SK-N-SH (cell line): ENCODE measurements at regions not wholly inside any gene's neighbourhood (a gene's known extent, or its start where the extent isn't known, plus 50 kb on each side); places are given as distances from the start of the nearest gene placed in this dataset.

ENCODE experiments used
- CTCF ChIA-PET: fragments of 300-600, 350-600 bp; formaldehyde crosslinking; extraction: SDS; loops from one replicate; lab custom pipeline; 2021; lab: Yijun Ruan, JAX
- POLR2A ChIA-PET: fragments of 350-600 bp; sonication (Branson Sonifier 250); formaldehyde crosslinking; extraction: SDS; loops from one replicate; lab custom pipeline; 2020; ENCODE audit warnings: antibody characterized with exemption, inconsistent platforms; lab: Yijun Ruan, JAX
- DNase-seq: peaks from one replicate; pipeline ENCODE4 v3.0.0; 2012
- H2AFZ ChIP-seq: fragments of 200-600 bp; sonication (generic); 2 replicates; pipeline ENCODE4 v1.8.1; 2016; ENCODE audit warnings: antibody characterized with exemption, mild to moderate bottlenecking, low read depth
- H3F3A ChIP-seq: fragments of 200-600 bp; sonication (generic); replicated peaks from 2 replicates; pipeline ENCODE3; 2016; ENCODE audit warnings: antibody characterized with exemption, mild to moderate bottlenecking; ENCODE audit not compliant: insufficient read depth
- H3K27ac ChIP-seq, 2 experiments: fragments of 200-500 bp in 1 of 2; fragments of 200-600 bp in 1 of 2; sonication (Bioruptor generic) in 1 of 2; sonication (generic), shearing (Covaris generic) in 1 of 2; 2 replicates each; pipeline versions ENCODE4 v1.5.1 to v1.6.1; 2014 to 2016; ENCODE audit warnings: low read depth in 2 of 2, inconsistent platforms in 1 of 2, low read length in 1 of 2, mild to moderate bottlenecking in 1 of 2, mixed read lengths in 1 of 2
- H3K27me3 ChIP-seq: fragments of 200-600 bp; sonication (generic), shearing (Covaris generic); 2 replicates; pipeline ENCODE4 v1.6.1; 2016; ENCODE audit warnings: mixed run types; ENCODE audit not compliant: insufficient read depth
- H3K36me3 ChIP-seq, 2 experiments: fragments of 200-500 bp in 1 of 2; fragments of 200-600 bp in 1 of 2; sonication (Bioruptor generic) in 1 of 2; sonication (generic) in 1 of 2; replicated peaks in 1 of 2; 2 replicates each; pipeline versions ENCODE3 to v1.5.1; 2014 to 2016; ENCODE audit warnings: low read length in 1 of 2, mild to moderate bottlenecking in 1 of 2; ENCODE audit not compliant: insufficient read depth in 2 of 2, control insufficient read depth in 1 of 2
- H3K4me1 ChIP-seq, 2 experiments: fragments of 200-500 bp in 1 of 2; fragments of 200-600 bp in 1 of 2; sonication (Bioruptor generic) in 1 of 2; sonication (generic), shearing (Covaris generic) in 1 of 2; 2 replicates each; pipeline versions ENCODE4 v1.5.1 to v1.6.1; 2014 to 2016; ENCODE audit warnings: low read depth in 1 of 2, low read length in 1 of 2, mixed run types in 1 of 2; ENCODE audit not compliant: insufficient read depth in 2 of 2, control insufficient read depth in 1 of 2
- H3K4me2 ChIP-seq: fragments of 200-600 bp; sonication (generic), shearing (Covaris generic); 2 replicates; pipeline ENCODE4 v1.6.1; 2017; ENCODE audit warnings: mixed run types
- H3K4me3 ChIP-seq, 2 experiments: fragments of 200-500 bp in 1 of 2; fragments of 200-600 bp in 1 of 2; sonication (Bioruptor generic) in 1 of 2; sonication (generic), shearing (Covaris generic) in 1 of 2; 2 replicates each; pipeline versions ENCODE4 v1.5.1 to v1.8.1; 2014 to 2016; ENCODE audit warnings: low read depth in 2 of 2, inconsistent platforms in 1 of 2, low read length in 1 of 2, mild to moderate bottlenecking in 1 of 2, mixed read lengths in 1 of 2, moderate library complexity in 1 of 2
- H3K79me2 ChIP-seq: fragments of 200-600 bp; sonication (generic); 2 replicates; pipeline ENCODE4 v1.8.1; 2017; ENCODE audit warnings: mild to moderate bottlenecking; ENCODE audit not compliant: insufficient read depth
- H3K9ac ChIP-seq: fragments of 200-600 bp; sonication (generic); 2 replicates; pipeline ENCODE4 v1.6.1; 2017; ENCODE audit warnings: mixed run types
- H3K9me2 ChIP-seq: fragments of 200-600 bp; sonication (generic); 2 replicates; pipeline ENCODE4 v1.6.1; 2017; ENCODE audit warnings: mixed run types
- H3K9me3 ChIP-seq: fragments of 200-600 bp; sonication (generic); 2 replicates; pipeline ENCODE4 v1.6.1; 2017; ENCODE audit warnings: mixed run types, mild to moderate bottlenecking, moderate library complexity
- H4K20me1 ChIP-seq: fragments of 200-600 bp; sonication (generic); 2 replicates; pipeline ENCODE4 v1.6.1; 2017; ENCODE audit warnings: mild to moderate bottlenecking, mixed run types; ENCODE audit not compliant: insufficient read depth
- CHD2 ChIP-seq: fragments of 150-350 bp; IDR thresholded peaks from 2 replicates; pipeline ENCODE4 v1.6.1; 2018; ENCODE audit warnings: low read length; ENCODE audit not compliant: partially characterized antibody
- EZH2phosphoT487 ChIP-seq: fragments of 200-600 bp; sonication (generic); IDR thresholded peaks from 2 replicates; pipeline ENCODE4 v1.6.1; 2017; ENCODE audit warnings: low read depth, mixed run types, mild to moderate bottlenecking, antibody characterized with exemption, moderate library complexity, borderline replicate concordance
- FOXJ3 ChIP-seq: sonication (generic); formaldehyde crosslinking; IDR thresholded peaks from 2 replicates; pipeline ENCODE4 v1.5.1; 2020; ENCODE audit warnings: mild to moderate bottlenecking, missing genetic modification reagents
- FOXM1 ChIP-seq: IDR thresholded peaks from 2 replicates; pipeline ENCODE4 v1.4.0; 2012; ENCODE audit warnings: low read depth, mild to moderate bottlenecking
- GABPA ChIP-seq: IDR thresholded peaks from 2 replicates; pipeline ENCODE4 v1.4.0; 2012; ENCODE audit warnings: low read depth, mild to moderate bottlenecking
- IRF3 ChIP-seq: fragments of 150-350 bp; IDR thresholded peaks from 2 replicates; pipeline ENCODE4 v1.6.1; 2016; ENCODE audit warnings: mild to moderate bottlenecking, low read depth, low read length
- MAX ChIP-seq: IDR thresholded peaks from 2 replicates; pipeline ENCODE4 v1.4.0; 2012; ENCODE audit warnings: low read depth
- MXI1 ChIP-seq: IDR thresholded peaks from 2 replicates; pipeline ENCODE4 v1.6.1; 2012; ENCODE audit warnings: mild to moderate bottlenecking, low read depth, low read length, improper control_type of control experiment
- NFIC ChIP-seq: IDR thresholded peaks from 2 replicates; pipeline ENCODE4 v1.4.0; 2012; ENCODE audit warnings: borderline replicate concordance
- NRF1 ChIP-seq: IDR thresholded peaks from 2 replicates; pipeline ENCODE4 v1.6.1; 2012; ENCODE audit warnings: low read depth, mild to moderate bottlenecking, low read length
- PBX3 ChIP-seq: IDR thresholded peaks from 2 replicates; pipeline ENCODE4; 2012
- POLR2AphosphoS5 ChIP-seq: IDR thresholded peaks from 2 replicates; pipeline ENCODE4 v1.6.1; 2012; ENCODE audit warnings: low read depth, low read length
- RCOR1 ChIP-seq: fragments of 150-350 bp; IDR thresholded peaks from 2 replicates; pipeline ENCODE4 v1.6.1; 2017; ENCODE audit warnings: antibody characterized with exemption, low read length
- REST ChIP-seq: IDR thresholded peaks from 2 replicates; pipeline ENCODE4 v1.6.1; 2012; ENCODE audit warnings: mild to moderate bottlenecking, low read depth, low read length, moderate library complexity
- RFX5 ChIP-seq: IDR thresholded peaks from 2 replicates; pipeline ENCODE4 v1.6.1; 2012; ENCODE audit warnings: mild to moderate bottlenecking, improper control_type of control experiment, low read length
- SIN3A ChIP-seq: IDR thresholded peaks from 2 replicates; pipeline ENCODE4 v1.6.1; 2012; ENCODE audit warnings: low read depth, mild to moderate bottlenecking, low read length, moderate library complexity, borderline replicate concordance
- SMC3 ChIP-seq: IDR thresholded peaks from 2 replicates; pipeline ENCODE4 v1.6.1; 2012; ENCODE audit warnings: low read depth, low read length, improper control_type of control experiment
- TAF1 ChIP-seq: IDR thresholded peaks from 2 replicates; pipeline ENCODE4 v1.6.1; 2012; ENCODE audit warnings: low read depth, mild to moderate bottlenecking, low read length, moderate library complexity, borderline replicate concordance
- TCF12 ChIP-seq: IDR thresholded peaks from 2 replicates; pipeline ENCODE4 v1.4.0; 2012
- YY1 ChIP-seq: IDR thresholded peaks from 2 replicates; pipeline ENCODE4 v1.4.0; 2012; ENCODE audit warnings: low read depth, mild to moderate bottlenecking
- WGBS: methylation state at CpG from one replicate; pipeline ENCODE4 v1.1.6; 2017; ENCODE audit warnings: low lambda C conversion rate; 5-methylcytosine and 5-hydroxymethylcytosine counted together

GRCh38 chr11:134750619-134751018, 338.6 kb upstream of the B3GAT1 start:
- Histone ChIP-seq H3K79me2 (no peaks in the 10 kb centered on the region), H3K9ac (no peak overlapping the region), H3K9me3 (no peaks in the 10 kb centered on the region; the same call in 1 of the 2 replicates), H3K4me2 (no peak overlapping the region), H3K36me3 (no peaks in the 10 kb centered on the region), H4K20me1 (no peaks in the 10 kb centered on the region), H3K9me2 (no peaks in the 10 kb centered on the region), H3F3A (no peaks in the 10 kb centered on the region), H3K4me1 (no peaks in the 10 kb centered on the region), H3K4me3 (no peak overlapping the region), H3K27me3 (no peaks in the 10 kb centered on the region), H2AFZ (no peak overlapping the region), H3K27ac (no peak overlapping the region)
- TF ChIP-seq CHD2: no peak
- TF ChIP-seq SIN3A: no peak
- TF ChIP-seq MXI1: no peak
- TF ChIP-seq YY1: no peak
- TF ChIP-seq RCOR1: no peak
- no peak for TF ChIP-seq EZH2phosphoT487
- TF ChIP-seq SMC3: no peak
- TF ChIP-seq IRF3: no peak
- TF ChIP-seq FOXJ3: no peak
- no peak for TF ChIP-seq NRF1
- TF ChIP-seq GABPA: no peak
- ChIA-PET CTCF (interaction anchor here (1.7 kb wide), 1 partner anchor 9 kb away, joined by 3 read pairs; no protein-coding TSS in a partner anchor), POLR2A (no interaction called here)
- 0% methylated on average over 2 of the region's 2 CpGs for WGBS
- no peak for DNase-seq

DNA sequence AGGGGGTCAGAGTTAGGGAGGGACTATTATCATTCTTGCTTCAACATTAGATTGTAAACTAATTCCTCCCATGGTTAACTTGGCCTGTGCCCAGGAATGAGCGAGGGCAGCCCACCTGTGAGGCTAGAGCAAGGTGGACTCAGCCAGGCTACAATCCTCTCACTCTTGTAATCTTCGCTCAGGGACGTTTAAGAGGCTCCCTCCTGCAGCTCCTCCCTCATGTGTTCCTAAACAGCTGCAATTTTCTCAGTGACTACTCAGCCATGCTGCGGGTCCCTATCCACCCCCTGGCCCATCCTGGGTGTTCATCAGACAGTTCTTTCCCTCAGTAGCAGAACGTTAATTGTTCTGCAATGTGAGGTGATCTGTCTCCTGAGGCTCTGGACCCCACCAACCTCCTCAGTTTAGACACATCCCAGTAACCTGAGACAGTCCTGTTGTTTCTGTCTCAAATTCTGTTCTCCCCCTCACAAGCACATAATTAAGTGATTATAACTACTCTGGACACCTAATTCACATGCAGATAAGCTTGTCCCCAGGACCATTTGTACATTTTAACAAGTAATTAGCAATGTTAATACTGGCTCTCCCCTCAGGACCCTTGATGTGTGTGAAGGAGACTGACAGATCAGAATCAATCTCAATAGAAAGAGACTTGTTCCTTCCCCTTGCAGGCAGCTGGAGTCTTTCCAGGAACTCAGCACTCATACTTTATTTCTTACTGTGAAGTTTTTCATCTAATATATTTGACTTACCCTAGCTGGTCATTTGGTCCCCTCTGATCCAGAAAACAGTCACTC, 337.2 kb upstream of the B3GAT1 start:
- POLR2A ChIA-PET: no interaction called here
- WGBS: 5% methylated on average over 4 of the region's 5 CpGs
- Histone ChIP-seq H3K79me2 (no peaks in the 10 kb centered on the region), H3K9me3 (no peaks in the 10 kb centered on the region; the same call in 1 of the 2 replicates), H3K36me3 (no peaks in the 10 kb centered on the region), H3K4me2 (no peak overlapping the region), H3K9me2 (no peaks in the 10 kb centered on the region), H3K27ac (no peak overlapping the region), H3K27me3 (no peaks in the 10 kb centered on the region), H3F3A (no peaks in the 10 kb centered on the region), H3K4me3 (no peak overlapping the region), H3K9ac (no peak overlapping the region), H4K20me1 (no peaks in the 10 kb centered on the region), H3K4me1 (no peaks in the 10 kb centered on the region), H2AFZ (no peak overlapping the region)
- CTCF ChIA-PET: no interaction called here
- DNase-seq: no peak
- TF ChIP-seq YY1: no peak
- TF ChIP-seq TAF1: no peak
- TF ChIP-seq GABPA: no peak
- no peak for TF ChIP-seq SIN3A
- TF ChIP-seq FOXM1: no peak
- TF ChIP-seq TCF12: no peak
- no peak for TF ChIP-seq NFIC
- no peak for TF ChIP-seq IRF3
- TF ChIP-seq REST: no peak
- no peak for TF ChIP-seq SMC3
- no peak for TF ChIP-seq RFX5
- TF ChIP-seq MAX: no peak
- TF ChIP-seq POLR2AphosphoS5: no peak
- no peak for TF ChIP-seq PBX3
